ENCODE measurements at regions not wholly inside any gene's neighbourhood (a gene's known extent, or its start where the extent isn't known, plus 50 kb on each side); places are given as distances from the start of the nearest gene placed in this dataset.

GRCh38 chr2:187024739-187025138 lies 175.8 kb upstream of the ZSWIM2 start:
- Histone ChIP-seq H3F3A (replicated peaks; ENCODE audit: low read depth) (no peaks in the 10 kb centered on the region), H3K4me2 (no peak overlapping the region), H3K27ac (ENCODE audit: low read depth) (no peak overlapping the region), H4K20me1 (replicated peaks; ENCODE audit: insufficient read depth) (no peaks in the 10 kb centered on the region), H2AFZ (no peak overlapping the region), H3K79me2 (replicated peaks; ENCODE audit: insufficient read depth) (no peaks in the 10 kb centered on the region), H3K9me2 (ENCODE audit: insufficient read depth) (peaks cover 5% of the 10 kb centered on the region), H3K36me3 (ENCODE audit: insufficient read depth) (no peaks in the 10 kb centered on the region), H3K4me1 (ENCODE audit: insufficient read depth) (no peaks in the 10 kb centered on the region), H3K27me3 (ENCODE audit: insufficient read depth) (no peaks in the 10 kb centered on the region), H3K4me3 (no peak overlapping the region)
- H3K27ac Mint-ChIP-seq, result no peak overlapping the region
- no peak overlapping the region for H3K4me3 Mint-ChIP-seq
- H3K27me3 Mint-ChIP-seq (ENCODE audit: insufficient read depth, low read depth, poor library complexity), result no peaks in the 10 kb centered on the region
- no peaks in the 10 kb centered on the region for H3K4me1 Mint-ChIP-seq
- ATAC-seq (no peak), DNase-seq (ENCODE audit: low spot score) (no peak)
- H3K9me3 Mint-ChIP-seq, result peaks cover 6% of the 10 kb centered on the region; the same call in 1 of the 3 replicates
- TF ChIP-seq EZH2phosphoT487 (IDR thresholded peaks at IDR 0.05; ENCODE audit: unreplicated experiment) (no peak), STAT1 (IDR thresholded peaks at IDR 0.05; ENCODE audit: unreplicated experiment) (no peak), NANOG (IDR thresholded peaks at IDR 0.05; ENCODE audit: borderline replicate concordance) (no peak), REST (IDR thresholded peaks at IDR 0.05; ENCODE audit: unreplicated experiment) (no peak), ZNF114 (CRISPR knock-in tag; IDR thresholded peaks at IDR 0.05) (no peak), ZNF462 (CRISPR knock-in tag; IDR thresholded peaks at IDR 0.05) (no peak), CREB1 (CRISPR knock-in tag; IDR thresholded peaks at IDR 0.05; ENCODE audit: low read depth) (no peak), CTCF (conservative IDR thresholded peaks at IDR 0.05; ENCODE audit: low read depth in 2 of 2) (no peak), ETS1 (IDR thresholded peaks at IDR 0.05) (no peak), JUNB (IDR thresholded peaks at IDR 0.05; ENCODE audit: unreplicated experiment) (no peak), POLR2AphosphoS5 (IDR thresholded peaks at IDR 0.05; ENCODE audit: low read depth) (no peak), EZH2 (IDR thresholded peaks at IDR 0.05; ENCODE audit: low read depth, unreplicated experiment) (no peak)
- no peaks in the 10 kb centered on the region for H3K36me3 Mint-ChIP-seq (ENCODE audit: low read depth)

All from GM23338 (cell line).